ENCODE measurements at regions not wholly inside any gene's neighbourhood (a gene's known extent, or its start where the extent isn't known, plus 50 kb on each side); places are given as distances from the start of the nearest gene placed in this dataset.

DNA sequence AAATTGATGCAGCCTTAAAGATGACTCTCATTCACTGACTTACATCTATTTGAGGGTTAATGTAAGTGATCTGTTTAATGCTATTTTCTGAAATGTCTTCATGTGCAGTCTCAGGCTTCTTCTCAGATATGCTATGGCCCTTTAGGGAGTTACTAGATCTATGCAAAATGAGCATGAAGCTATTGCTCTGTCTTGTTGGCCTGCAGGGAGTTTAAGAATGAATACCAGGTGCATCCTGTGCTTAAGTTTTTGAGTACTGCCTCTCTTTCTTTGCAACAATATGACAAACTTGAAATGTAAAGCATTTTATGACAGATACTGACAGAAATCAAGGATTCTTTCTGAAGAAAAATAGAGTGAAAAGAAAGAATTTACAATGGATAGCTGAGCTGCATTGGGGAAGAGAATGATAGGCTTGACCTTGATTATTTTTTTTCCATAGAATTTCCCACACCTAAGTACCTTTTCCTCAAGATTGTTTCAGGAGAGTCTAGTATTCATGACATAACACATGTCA lies 1058.3 kb upstream of the TMEFF2 start:
- H3K4me1 ChIP-seq (ENCODE audit: insufficient read depth, low read length, poor library complexity, severe bottlenecking): no peaks in the 10 kb centered on the region
- no peaks in the 10 kb centered on the region for H3K27me3 ChIP-seq (replicated peaks; ENCODE audit: insufficient read depth, low read depth, low read length, poor library complexity)
- no peaks in the 10 kb centered on the region for H3K9me3 ChIP-seq (ENCODE audit: low read depth, low read length, poor library complexity, severe bottlenecking)
- H3K4me3 ChIP-seq (ENCODE audit: low read depth, low read length, poor library complexity, severe bottlenecking): no peak overlapping the region
- TF ChIP-seq, protein P1, sequence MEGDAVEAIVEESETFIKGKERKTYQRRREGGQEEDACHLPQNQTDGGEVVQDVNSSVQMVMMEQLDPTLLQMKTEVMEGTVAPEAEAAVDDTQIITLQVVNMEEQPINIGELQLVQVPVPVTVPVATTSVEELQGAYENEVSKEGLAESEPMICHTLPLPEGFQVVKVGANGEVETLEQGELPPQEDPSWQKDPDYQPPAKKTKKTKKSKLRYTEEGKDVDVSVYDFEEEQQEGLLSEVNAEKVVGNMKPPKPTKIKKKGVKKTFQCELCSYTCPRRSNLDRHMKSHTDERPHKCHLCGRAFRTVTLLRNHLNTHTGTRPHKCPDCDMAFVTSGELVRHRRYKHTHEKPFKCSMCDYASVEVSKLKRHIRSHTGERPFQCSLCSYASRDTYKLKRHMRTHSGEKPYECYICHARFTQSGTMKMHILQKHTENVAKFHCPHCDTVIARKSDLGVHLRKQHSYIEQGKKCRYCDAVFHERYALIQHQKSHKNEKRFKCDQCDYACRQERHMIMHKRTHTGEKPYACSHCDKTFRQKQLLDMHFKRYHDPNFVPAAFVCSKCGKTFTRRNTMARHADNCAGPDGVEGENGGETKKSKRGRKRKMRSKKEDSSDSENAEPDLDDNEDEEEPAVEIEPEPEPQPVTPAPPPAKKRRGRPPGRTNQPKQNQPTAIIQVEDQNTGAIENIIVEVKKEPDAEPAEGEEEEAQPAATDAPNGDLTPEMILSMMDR (conservative IDR thresholded peaks at IDR 0.05; ENCODE audit: low read depth, low read length): no peak
- TF ChIP-seq EZH2 (IDR thresholded peaks at IDR 0.05; ENCODE audit: borderline replicate concordance, low read depth, low read length, poor library complexity, severe bottlenecking): no peak
- intact Hi-C loops (cut with micrococcal nuclease; ENCODE audit: unreplicated experiment): no loop called here
- DNase-seq (ENCODE audit: low spot score): peak; percentile 18
- H3K36me3 ChIP-seq (ENCODE audit: insufficient read depth, low read length, poor library complexity, severe bottlenecking): no peaks in the 10 kb centered on the region
- POLR2A ChIA-PET (ENCODE audit: low non-redundant PET): no interaction called here
- no TSS peak for BruUV-seq (replicated peaks)
- no peak overlapping the region for H3K27ac ChIP-seq (ENCODE audit: low read depth, low read length, poor library complexity, severe bottlenecking)
- CTCF ChIA-PET: no interaction called here

DNA sequence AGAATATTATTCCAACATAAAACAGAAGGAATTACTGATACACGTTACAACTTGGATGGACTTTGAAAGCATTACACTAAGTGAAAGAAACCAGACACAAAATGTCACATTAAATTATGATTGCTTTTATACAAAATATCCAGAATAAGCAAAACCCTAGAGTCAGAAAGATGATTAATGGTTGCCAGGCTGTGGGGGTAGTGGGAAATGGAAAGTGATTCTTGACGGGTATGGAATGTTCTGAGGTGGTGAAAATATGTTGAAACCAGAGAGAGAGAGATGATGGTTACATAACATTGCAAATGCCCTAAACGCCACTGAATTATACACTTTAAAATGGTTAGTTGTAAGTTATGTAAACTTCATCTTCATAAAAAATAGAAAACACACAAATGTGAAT lies 1057.2 kb upstream of the TMEFF2 start:
- ChIA-PET POLR2A (ENCODE audit: low non-redundant PET) (no interaction called here), CTCF (no interaction called here)
- TF ChIP-seq, protein P1 (conservative IDR thresholded peaks at IDR 0.05; ENCODE audit: low read depth, low read length): no peak
- no peak for TF ChIP-seq EZH2 (IDR thresholded peaks at IDR 0.05; ENCODE audit: borderline replicate concordance, low read depth, low read length, poor library complexity, severe bottlenecking)
- Histone ChIP-seq H3K27me3 (replicated peaks; ENCODE audit: insufficient read depth, low read depth, low read length, poor library complexity) (no peaks in the 10 kb centered on the region), H3K27ac (ENCODE audit: low read depth, low read length, poor library complexity, severe bottlenecking) (no peak overlapping the region), H3K4me3 (ENCODE audit: low read depth, low read length, poor library complexity, severe bottlenecking) (no peak overlapping the region), H3K36me3 (ENCODE audit: insufficient read depth, low read length, poor library complexity, severe bottlenecking) (no peaks in the 10 kb centered on the region), H3K4me1 (ENCODE audit: insufficient read depth, low read length, poor library complexity, severe bottlenecking) (no peaks in the 10 kb centered on the region), H3K9me3 (ENCODE audit: low read depth, low read length, poor library complexity, severe bottlenecking) (no peaks in the 10 kb centered on the region)
- no TSS peak for BruUV-seq (replicated peaks)
- DNase-seq (ENCODE audit: low spot score): no peak
- intact Hi-C loops (cut with micrococcal nuclease; ENCODE audit: unreplicated experiment): no loop called here

DNA sequence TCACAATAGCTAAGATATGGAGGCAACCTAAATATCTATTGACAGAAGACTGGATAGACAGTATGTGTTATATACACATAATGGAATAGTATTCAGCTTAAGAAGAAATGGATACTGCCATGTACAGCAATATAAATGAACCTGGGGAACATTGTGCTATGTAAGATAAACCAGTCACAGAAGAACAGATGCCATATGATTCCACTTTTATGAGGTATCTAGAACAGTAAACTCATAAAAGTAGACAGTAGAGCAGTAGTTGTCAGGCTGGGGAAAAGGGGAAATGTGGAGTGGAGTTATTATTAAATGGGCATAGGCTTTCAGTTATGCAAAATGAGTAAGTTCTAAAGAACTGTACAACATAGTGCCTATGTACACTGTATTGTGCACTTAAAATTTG lies 1055.7 kb upstream of the TMEFF2 start:
- no peak for DNase-seq (ENCODE audit: low spot score)
- Histone ChIP-seq H3K27ac (ENCODE audit: low read depth, low read length, poor library complexity, severe bottlenecking) (no peak overlapping the region), H3K36me3 (ENCODE audit: insufficient read depth, low read length, poor library complexity, severe bottlenecking) (no peaks in the 10 kb centered on the region), H3K9me3 (ENCODE audit: low read depth, low read length, poor library complexity, severe bottlenecking) (no peaks in the 10 kb centered on the region), H3K4me1 (ENCODE audit: insufficient read depth, low read length, poor library complexity, severe bottlenecking) (no peaks in the 10 kb centered on the region), H3K4me3 (ENCODE audit: low read depth, low read length, poor library complexity, severe bottlenecking) (no peak overlapping the region), H3K27me3 (replicated peaks; ENCODE audit: insufficient read depth, low read depth, low read length, poor library complexity) (no peaks in the 10 kb centered on the region)
- intact Hi-C loops (cut with micrococcal nuclease; ENCODE audit: unreplicated experiment): no loop called here
- TF ChIP-seq, protein P1 (conservative IDR thresholded peaks at IDR 0.05; ENCODE audit: low read depth, low read length): no peak
- no peak for TF ChIP-seq EZH2 (IDR thresholded peaks at IDR 0.05; ENCODE audit: borderline replicate concordance, low read depth, low read length, poor library complexity, severe bottlenecking)
- no TSS peak for BruUV-seq (replicated peaks)
- POLR2A ChIA-PET (ENCODE audit: low non-redundant PET): no interaction called here
- CTCF ChIA-PET: no interaction called here
